GM21515 (cell line): ENCODE measurements at regions not wholly inside any gene's neighbourhood (a gene's known extent, or its start where the extent isn't known, plus 50 kb on each side); places are given as distances from the start of the nearest gene placed in this dataset.
"Not testable (repeated sequence)": the region's sequence is repeated elsewhere in the genome, so short reads cannot be mapped to it uniquely, and the experiment has no call there.

Source experiments
- ATAC-seq: cut with Tn5 transposase; IDR thresholded peaks from one replicate; pipeline ENCODE4 v1.9.1; 2021; ENCODE audit not compliant: unreplicated experiment

DNA sequence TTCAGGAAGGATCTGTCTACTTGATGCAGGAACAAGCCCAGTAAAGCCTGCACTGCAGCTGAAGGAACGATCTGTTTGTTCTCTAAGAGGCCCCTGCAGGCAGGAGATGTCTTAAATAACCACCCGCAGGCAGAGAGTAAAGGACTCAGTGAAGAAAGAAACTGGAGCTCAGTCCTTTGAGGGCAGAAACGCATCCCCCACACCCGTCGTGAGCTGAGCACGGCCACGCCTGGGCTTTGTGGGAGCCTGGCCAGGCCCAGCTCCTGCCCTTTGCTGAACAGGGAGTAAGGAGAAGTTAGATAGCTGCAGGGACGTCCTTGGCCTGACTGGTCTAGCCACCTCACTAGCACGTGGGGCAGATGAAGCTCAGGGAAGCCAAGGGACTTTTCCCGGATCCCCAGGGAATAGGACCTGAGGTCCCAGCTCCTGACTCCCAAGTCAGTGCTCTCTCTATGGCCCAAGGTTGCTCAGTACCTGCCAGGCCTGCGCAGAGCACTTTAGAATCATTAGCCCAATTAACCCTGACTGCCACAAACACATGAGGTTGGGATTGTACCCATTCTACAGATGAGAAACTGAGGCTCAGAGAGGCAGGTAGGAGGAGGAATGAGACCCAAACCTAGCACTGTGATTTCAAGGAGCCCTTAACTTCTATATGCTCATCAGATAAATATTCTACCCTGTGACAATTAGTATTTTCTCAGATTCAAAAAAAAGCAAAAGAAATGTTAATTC, 194.2 kb upstream of the SULF2 start:
- not testable (repeated sequence) for ATAC-seq

DNA sequence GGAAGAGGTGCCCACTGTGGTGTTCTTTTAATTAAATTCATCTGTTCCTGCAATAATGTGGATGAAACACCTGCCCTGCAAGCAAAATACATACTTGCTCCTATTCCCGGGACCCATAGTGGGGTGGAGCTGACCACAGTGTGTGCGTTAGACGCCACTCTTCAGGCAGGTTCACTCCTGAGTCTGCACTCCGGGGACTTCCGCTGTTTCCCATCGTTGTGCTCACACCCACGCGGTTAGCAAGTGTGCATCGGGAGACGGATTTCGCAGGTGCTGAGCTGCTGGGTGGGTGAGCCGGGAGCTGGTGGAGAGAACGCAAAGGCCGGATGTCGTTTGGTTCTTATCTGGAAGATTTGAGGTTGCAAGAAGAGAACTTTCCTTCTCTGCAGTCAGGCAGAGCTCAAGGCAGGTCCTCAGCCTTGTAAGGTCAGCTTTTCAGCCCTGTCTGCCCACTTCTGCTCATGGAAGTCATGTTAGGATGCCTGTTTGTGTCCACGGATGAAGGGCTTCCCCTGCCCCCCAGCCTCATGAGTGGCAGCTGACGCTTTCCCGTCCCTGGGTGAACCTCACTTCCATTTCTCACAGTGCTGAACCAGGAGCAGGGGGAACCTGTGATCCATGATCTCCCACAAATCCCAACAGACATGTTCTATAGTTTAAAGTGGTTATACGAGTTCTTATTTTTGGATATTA, 193.3 kb upstream of the SULF2 start:
- ATAC-seq, result not testable (repeated sequence)

DNA sequence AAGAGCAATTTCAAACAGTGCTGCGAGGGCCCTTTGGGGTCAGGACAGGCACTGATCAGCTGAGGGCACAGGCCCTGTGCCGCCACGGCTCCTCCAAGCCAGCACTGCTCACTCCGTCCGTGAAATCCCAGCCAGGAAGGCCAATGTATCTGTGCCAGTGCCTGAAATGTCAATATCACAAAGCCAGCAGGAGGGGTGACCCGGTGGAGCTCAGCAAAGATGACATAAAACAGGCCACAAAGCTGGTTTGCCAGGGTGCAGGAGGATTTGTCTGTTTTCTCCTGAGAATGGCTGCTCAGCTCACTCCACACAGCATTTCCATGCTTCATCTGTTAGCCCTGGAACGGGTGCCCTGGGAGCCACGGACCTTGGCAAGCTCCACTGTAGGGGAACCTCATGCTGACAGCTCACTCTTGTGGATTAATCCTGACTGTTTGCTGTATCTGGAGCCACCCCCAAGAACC, 192.5 kb upstream of the SULF2 start:
- ATAC-seq, result not testable (repeated sequence)

GRCh38 chr20:47977017-47977788, 191.9 kb upstream of the SULF2 start:
- not testable (repeated sequence) for ATAC-seq

DNA sequence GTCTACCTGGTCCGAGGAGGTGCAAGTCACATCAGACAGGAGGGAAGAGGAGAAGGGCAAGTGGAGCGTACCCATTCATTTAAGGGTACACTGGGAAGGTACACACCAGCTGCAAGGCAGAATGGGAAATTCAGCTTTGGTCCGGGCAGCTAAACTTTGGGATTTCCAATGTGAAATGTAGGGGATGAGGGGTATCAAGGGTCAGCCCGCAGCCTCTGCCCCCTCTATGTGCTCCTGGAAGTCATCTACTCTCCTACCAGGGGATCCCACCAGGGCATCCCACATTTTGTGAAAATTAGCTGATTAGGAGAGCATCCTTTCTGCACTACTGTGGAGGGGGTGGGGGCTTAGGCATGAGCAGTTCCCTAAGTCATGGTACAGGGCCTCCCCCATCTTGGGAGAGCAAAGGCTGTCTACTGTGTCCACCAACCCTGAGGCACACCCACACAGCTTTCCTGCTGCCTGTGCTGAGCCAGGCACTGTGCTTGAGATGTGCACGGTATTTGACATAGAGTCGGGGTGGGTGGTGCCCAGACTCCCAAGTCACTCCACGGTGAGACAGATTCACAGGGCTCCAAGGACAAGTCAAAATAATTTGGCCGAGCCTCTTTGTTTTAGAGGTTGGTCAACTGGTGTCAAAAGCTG, 189.1 kb upstream of the SULF2 start:
- no peak for ATAC-seq

DNA sequence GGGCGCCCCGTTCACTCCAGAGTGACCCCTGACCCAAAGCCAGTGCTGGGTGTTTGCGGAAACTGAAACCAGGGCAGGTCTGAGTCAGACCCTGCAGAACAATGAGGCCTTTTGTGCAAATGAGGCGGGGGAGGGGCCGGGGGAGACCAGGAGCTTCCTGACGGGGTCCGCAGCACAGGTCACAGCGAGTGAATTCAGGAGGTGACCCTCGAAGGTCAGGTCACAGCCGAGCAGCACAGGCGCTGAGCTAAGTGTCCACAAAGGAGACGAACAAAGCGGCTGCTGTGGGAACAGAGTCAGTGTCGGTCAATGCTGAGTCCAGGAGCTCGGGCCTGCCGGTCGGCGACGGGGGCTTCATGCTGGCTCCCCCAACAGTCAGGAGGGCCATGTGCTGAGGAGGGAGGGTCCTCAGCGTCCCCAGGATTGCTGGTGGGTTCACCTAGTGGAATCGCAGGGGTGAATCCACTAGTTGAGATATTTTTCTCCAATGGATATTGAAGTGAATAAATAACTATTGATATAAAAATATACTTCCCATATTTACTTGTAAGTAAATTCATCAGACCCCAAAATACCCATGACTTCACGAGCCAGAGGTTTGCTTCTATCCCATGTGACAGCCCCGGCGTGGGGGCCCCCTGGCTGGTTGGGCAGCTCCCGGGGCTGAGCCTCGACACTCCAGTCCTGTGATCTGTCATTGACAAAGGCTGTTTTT, 188.4 kb upstream of the SULF2 start:
- no peak for ATAC-seq

DNA sequence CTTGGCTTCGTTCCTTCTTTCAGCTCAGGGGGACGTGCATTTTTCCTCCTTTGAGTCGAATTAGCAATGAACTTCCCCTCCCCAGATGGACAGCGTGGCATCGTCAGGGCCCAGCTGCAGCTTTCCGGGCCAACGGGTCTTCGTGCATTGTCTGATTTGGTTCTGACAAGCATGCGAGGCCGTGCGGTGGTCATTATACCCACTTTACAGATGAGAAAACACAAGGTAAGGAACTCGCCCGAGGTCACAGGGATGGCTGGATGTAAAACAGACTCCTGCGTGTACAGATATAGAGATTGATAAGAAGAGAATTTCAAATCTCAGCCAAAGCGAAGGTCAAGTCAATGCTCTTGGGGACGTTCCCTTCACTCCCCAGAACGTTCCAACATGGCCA, 187.6 kb upstream of the SULF2 start:
- ATAC-seq, result no peak

DNA sequence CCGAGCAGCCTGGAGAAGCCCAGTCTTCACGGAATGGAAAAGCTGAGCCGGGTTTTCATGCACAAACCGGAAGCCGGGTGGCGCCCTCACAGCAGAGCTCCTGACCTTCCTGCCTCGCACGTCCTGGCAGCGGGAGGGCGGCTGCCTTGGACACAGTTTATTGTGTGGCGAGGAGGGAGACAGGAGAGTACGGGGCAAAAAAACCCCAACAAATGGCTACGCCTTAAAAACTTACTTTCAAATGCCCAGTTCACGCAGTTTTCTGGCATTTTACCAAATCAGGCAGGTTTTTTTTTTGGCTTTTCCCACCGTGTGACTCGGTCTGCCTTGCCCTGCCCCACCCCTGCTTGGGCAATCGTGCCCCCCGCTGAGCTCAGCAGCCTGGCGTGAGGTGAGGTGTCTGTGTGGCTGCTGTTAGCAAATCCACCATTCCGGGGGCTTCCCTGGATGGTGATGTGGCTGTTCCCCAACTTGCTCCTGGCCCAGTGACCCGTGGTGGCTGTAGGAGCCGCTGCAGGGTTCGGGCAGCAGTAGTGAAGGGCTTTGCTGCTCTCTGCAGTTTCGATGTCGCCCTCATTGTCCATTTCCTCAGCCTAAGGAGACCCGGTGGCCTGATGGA, 187.1 kb upstream of the SULF2 start:
- not testable (repeated sequence) for ATAC-seq

GRCh38 chr20:47971058-47971791, 185.9 kb upstream of the SULF2 start:
- ATAC-seq, result no peak

DNA sequence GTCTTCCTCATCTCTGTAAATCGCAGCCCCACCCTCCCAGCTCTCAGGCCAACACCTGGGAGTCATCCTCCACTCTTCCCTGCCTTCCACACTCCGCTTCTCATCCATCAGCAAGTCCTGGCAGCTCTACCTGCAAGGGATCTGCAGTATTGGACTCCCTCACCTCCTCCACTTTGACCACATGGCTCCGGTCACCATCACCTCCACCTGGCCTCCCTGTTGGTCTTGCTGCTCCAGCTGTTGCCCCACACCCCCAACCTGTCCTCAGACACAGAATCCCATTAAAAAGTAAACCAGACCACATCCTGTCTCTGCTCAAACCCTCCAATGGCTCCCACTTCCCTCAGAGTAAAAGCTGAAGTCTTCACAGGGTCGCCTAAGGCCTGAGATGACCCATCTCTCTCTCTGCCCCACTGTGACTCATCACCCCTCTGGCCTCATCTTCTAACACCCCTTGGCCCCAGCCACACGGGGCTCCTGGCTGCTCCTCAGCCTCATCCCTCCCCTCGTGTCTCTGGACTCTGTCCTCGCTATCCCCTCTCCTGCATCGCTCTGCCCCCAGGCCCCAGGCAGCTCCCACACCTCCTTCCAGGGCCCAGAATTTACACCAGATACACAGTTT, 185.1 kb upstream of the SULF2 start:
- ATAC-seq, result no peak

DNA sequence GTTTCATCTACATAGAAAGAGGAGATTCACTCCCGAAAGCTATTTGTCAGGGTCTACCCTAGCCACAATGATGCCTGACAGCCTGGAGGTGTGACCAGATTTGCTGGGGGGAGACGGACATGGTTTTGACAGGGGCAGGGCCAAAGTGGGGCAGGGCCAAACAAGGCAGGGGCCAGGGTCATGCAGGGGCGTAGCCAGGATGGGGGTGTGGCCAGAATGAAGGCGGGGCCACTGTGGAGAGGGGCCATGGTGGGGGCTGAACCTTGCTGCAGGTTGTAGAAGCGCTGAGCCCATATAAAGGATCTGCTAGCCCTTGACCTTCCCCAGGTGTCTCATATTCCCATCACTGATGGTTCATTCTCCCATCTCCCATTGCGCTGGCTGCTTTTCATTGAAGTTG, 184.1 kb upstream of the SULF2 start:
- ATAC-seq, result no peak

DNA sequence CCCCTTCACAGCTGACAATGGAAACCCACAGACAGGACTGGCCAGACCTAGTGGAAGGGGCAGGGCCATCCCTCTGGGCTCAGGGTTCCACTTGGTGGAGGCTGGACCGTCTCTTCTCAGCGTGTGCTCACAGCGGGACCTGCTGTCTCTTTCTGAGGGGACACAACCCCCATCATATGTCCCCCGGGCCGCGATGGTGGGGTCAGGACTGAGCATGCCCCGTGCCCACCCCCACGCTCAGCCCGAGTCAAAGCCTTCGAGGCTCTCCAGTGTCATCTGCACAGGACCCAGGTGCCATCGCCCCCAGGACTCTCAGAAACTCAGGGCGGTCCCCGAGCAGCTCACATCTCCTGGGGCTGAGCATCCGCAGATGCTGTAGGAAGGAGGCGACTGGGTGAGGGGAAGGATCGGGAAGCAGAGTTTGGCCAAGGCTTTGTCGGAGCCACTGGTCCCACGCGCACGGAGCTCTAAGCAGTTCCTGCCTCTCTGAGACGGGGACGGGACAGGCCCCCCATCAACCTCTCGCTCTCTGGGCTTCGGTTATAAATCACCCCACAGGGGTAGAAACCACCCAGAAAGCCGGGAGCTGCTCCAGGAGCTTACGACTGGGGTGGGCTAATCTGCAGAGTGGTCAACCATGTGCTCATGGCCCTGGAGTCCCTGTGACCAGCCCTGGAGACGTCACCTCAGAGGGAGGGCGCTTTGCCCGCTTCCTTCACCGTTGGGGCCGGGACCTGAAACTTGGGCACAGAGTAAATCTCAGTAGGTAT, 183.4 kb upstream of the SULF2 start:
- ATAC-seq, result no peak

GRCh38 chr20:47964149-47964548, 178.9 kb upstream of the SULF2 start:
- ATAC-seq, result no peak

- no peak for ATAC-seq
Observed at GRCh38 chr20:47963022-47963421, 177.7 kb upstream of the SULF2 start.

DNA sequence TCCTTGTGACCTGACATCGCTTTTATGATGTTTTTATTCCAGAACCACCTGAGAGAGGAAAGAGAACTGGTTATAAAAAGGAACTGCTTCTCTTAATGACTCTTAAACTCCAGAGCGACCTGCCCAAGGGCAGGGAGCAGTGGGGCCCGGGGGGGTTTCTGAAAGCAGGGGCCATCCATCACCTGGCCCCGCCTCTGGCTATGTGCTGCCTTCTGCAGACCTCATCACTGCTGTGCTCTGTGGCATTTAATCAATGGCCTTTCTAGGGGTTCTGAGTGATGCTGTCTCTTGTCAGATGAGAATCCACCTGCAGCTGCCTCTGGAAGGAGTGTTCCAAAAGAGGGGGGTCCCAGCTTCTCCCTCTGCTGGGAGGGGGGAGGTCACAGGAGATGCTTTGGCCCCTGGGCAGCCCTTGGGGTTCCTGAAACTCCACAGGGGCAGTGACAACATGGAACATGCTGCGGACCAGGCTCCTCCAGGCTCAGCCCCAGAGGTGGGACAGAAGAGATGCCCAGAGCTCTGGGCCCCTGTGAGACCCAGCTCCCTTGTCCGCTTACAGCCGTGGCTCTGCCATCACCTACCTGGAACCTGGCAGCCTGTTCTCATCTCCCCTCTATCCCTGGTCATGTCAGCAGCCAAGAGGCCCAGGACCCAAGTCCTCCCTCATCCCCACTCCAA, 177.1 kb upstream of the SULF2 start:
- no peak for ATAC-seq

- no peak for ATAC-seq
Observed at GRCh38 chr20:47960769-47961541, 175.7 kb upstream of the SULF2 start.

DNA sequence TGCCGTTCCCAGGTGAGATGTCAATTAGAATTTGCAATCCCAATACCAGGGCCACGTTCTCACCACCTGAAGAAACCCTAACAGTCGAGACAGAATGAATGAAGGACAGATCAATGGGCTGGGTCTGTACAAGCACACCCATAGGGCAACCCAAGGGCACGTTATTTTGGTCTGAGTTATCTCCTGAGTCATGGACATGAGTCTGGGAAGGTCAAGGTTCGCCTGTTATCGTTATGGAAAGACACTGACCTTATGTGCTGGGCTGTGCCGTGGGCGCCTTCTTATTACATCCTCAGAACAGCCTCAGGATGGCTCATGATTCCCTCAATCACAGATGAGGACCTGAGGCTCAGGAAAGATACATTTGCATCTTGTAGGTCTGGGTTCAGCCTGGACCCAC, 175.0 kb upstream of the SULF2 start:
- no peak for ATAC-seq
